ENCODE measurements at regions not wholly inside any gene's neighbourhood (a gene's known extent, or its start where the extent isn't known, plus 50 kb on each side); places are given as distances from the start of the nearest gene placed in this dataset.

- TF ChIP-seq POLR2A (IDR thresholded peaks at IDR 0.05; ENCODE audit: low read length) (no peak), GATA1 (IDR thresholded peaks at IDR 0.05; ENCODE audit: low read depth, low read length) (no peak)
These were observed 193.3 kb upstream of the CCN2 start for GRCh38 chr6:132144456-132144855.

Data from erythroblast (primary cell).